Uterus (tissue), 3 donors: ENCODE measurements at regions not wholly inside any gene's neighbourhood (a gene's known extent, or its start where the extent isn't known, plus 50 kb on each side); places are given as distances from the start of the nearest gene placed in this dataset.

Experiments
- DNase-seq, 2 donors: peaks; one replicate each; pipeline ENCODE4 v3.0.0-alpha.2; 2019 to 2020
- H3K27ac ChIP-seq, 2 donors: fragments of 200-600 bp; sonication (generic); 1 replicate in 1 of 2; 2 replicates in 1 of 2; pipeline ENCODE4 v1.5.1; 2016 to 2018
- H3K27me3 ChIP-seq, 2 donors: fragments of 200-600 bp; sonication (generic); one replicate each; pipeline ENCODE4 v1.5.1; 2018 to 2019; ENCODE audit warnings: control low read depth in 1 of 2
- H3K36me3 ChIP-seq, 2 donors: fragments of 200-600 bp; sonication (generic); one replicate each; pipeline ENCODE4 v1.5.1; 2019; ENCODE audit warnings: control low read depth in 1 of 2
- H3K4me1 ChIP-seq, 2 donors: fragments of 200-600 bp; sonication (generic); one replicate each; pipeline ENCODE4 v1.5.1; 2018 to 2019; ENCODE audit warnings: control low read depth in 1 of 2
- H3K4me3 ChIP-seq, 2 donors: fragments of 200-600 bp; sonication (generic); 1 replicate in 1 of 2; 2 replicates in 1 of 2; pipeline ENCODE4 v1.5.1; 2018 to 2019; ENCODE audit warnings: mild to moderate bottlenecking in 1 of 2
- H3K9me3 ChIP-seq, 2 donors: fragments of 200-600 bp; sonication (generic); one replicate each; pipeline ENCODE4 v1.5.1; 2019; ENCODE audit warnings: control low read depth in 1 of 2
- CTCF ChIP-seq, 4 experiments: fragments of 200-600 bp in 2 of 4; fragments of 450-650 bp in 2 of 4; sonication (generic) in 2 of 4; IDR thresholded peaks; one replicate each; pipeline ENCODE4 v1.5.1; 2016 to 2019; ENCODE audit warnings: antibody characterized with exemption in 4 of 4, mild to moderate bottlenecking in 2 of 4, moderate library complexity in 1 of 4
- POLR2A ChIP-seq, 2 donors: fragments of 450-650 bp; IDR thresholded peaks; one replicate each; pipeline ENCODE4 v1.6.1; 2016; ENCODE audit warnings: antibody characterized with exemption in 2 of 2, mild to moderate bottlenecking in 1 of 2, moderate library complexity in 1 of 2
- intact Hi-C: fragments of 100-400 bp; cut with DNase I; formaldehyde crosslinking; loops from one replicate; pipeline ENCODE4 v1.15.1; 2023; ENCODE audit warnings: low total_unique reads
- donor health status: DM: yes; HTN: yes; CAD: no.

DNA sequence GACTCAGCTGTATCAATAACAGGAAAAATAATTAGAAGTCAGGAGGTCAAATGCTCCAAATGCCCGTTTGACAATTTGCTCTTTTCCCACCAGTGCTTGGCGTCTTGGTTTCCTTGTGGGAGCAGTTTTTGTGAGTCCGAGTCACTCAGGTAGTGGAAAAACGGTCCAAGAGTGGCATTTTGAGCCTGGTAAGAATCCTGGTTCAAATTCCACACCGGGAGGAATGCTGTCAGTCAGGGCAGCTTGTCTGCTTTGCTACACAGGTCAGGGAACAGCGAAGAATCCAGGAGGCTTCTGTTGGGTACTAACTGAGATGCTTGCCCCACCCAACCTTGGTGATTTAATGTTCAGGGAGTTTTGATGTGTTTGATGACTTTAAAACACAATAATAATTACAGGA lies 209.5 kb downstream of the HERPUD2 start:
- TF ChIP-seq CTCF (IDR thresholded peaks at IDR 0.05), result no peak
- TF ChIP-seq POLR2A (IDR thresholded peaks at IDR 0.05), result no peak
- no peak overlapping the region for H3K27ac ChIP-seq
- intact Hi-C loops, result no loop called here
- no peaks in the 10 kb centered on the region for H3K27me3 ChIP-seq
- H3K36me3 ChIP-seq, result no peaks in the 10 kb centered on the region
- no peak overlapping the region for H3K4me3 ChIP-seq
- no peaks in the 10 kb centered on the region for H3K9me3 ChIP-seq
- no peak for DNase-seq
- H3K4me1 ChIP-seq, result no peaks in the 10 kb centered on the region

- no peak overlapping the region for H3K27ac ChIP-seq
- intact Hi-C loops, result no loop called here
- no peak for DNase-seq
- TF ChIP-seq CTCF (IDR thresholded peaks at IDR 0.05) (no peak), POLR2A (IDR thresholded peaks at IDR 0.05) (no peak)
- no peaks in the 10 kb centered on the region for H3K36me3 ChIP-seq
- H3K4me1 ChIP-seq, result no peaks in the 10 kb centered on the region
- no peak overlapping the region for H3K4me3 ChIP-seq
- H3K27me3 ChIP-seq, result no peaks in the 10 kb centered on the region
- H3K9me3 ChIP-seq, result no peaks in the 10 kb centered on the region
These were observed 211.4 kb downstream of the HERPUD2 start for GRCh38 chr7:35483568-35483967.

DNA sequence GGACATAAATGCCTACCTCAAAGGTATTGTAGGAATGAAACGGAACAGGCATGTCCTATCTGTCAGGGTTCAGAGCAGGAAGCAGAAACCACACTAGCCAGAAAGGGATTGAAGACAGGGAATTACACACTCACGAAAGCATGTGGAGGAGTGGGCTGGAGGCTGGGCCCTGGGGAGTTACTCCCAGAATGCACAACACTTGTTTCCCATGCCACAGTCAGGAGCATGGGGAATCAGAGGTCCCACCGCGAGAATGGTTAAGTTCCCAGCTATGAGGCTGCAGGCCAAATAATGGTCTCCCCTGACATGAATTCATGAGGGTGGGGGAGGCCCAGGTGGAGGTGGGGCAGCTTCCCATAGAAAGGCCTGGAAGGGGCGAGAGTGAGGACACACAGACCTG lies 212.7 kb downstream of the HERPUD2 start:
- Histone ChIP-seq H3K4me3 (no peak overlapping the region), H3K9me3 (no peaks in the 10 kb centered on the region), H3K27me3 (no peaks in the 10 kb centered on the region), H3K36me3 (no peaks in the 10 kb centered on the region), H3K27ac (no peak overlapping the region), H3K4me1 (no peaks in the 10 kb centered on the region)
- TF ChIP-seq CTCF (IDR thresholded peaks at IDR 0.05) (no peak), POLR2A (IDR thresholded peaks at IDR 0.05) (no peak)
- no peak for DNase-seq
- intact Hi-C loops, result no loop called here

DNA sequence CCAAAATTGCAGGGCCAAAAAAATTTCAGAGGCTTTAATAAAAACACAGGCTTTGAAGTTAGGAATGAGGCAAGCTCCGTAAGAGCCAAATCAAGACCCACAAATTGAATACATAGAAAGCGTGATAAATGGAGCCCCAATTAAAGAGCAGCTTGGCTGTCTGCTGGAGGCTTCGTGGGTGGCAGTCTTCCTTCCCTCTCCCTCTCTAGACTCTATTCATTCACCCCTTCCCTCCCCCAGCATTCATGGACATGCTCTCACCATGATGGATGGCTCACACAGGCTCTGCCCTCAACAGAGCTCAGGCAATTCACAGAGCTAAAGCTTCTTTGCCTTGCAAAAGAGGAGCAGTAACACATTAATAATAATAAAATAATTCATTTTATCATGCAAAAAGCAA lies 214.1 kb downstream of the HERPUD2 start:
- H3K4me3 ChIP-seq, result no peak overlapping the region
- H3K9me3 ChIP-seq, result no peaks in the 10 kb centered on the region
- H3K36me3 ChIP-seq, result no peaks in the 10 kb centered on the region
- intact Hi-C loops, result no loop called here
- H3K4me1 ChIP-seq, result no peaks in the 10 kb centered on the region
- TF ChIP-seq CTCF (IDR thresholded peaks at IDR 0.05) (no peak), POLR2A (IDR thresholded peaks at IDR 0.05) (no peak)
- no peak for DNase-seq
- H3K27ac ChIP-seq, result no peak overlapping the region
- H3K27me3 ChIP-seq, result no peaks in the 10 kb centered on the region

DNA sequence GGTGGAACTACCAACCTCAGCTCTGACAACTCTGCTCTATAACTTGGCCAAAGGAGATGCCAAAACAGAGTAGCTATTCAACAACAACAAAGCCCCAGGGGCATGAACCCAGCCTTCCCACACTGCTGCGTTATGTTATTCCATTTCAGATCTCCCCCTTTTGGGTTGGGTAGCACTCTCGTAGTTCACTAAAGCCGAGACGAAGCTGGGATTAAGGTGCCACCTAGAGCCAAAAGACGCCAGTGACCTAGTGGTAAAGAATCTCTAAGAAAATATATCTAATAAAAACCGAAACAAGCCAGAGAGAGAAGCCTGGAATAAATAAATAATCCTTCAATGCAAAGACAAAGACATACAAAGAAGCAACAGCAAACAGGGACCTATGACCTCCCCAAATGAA lies 217.3 kb downstream of the HERPUD2 start:
- intact Hi-C loops, result no loop called here

More for the DNA sequence above, 217.3 kb downstream of the HERPUD2 start:
- TF ChIP-seq POLR2A (IDR thresholded peaks at IDR 0.05) (no peak), CTCF (IDR thresholded peaks at IDR 0.05) (no peak)
- Histone ChIP-seq H3K4me1 (no peaks in the 10 kb centered on the region), H3K4me3 (no peak overlapping the region), H3K36me3 (no peaks in the 10 kb centered on the region), H3K27ac (no peak overlapping the region), H3K9me3 (no peaks in the 10 kb centered on the region), H3K27me3 (no peaks in the 10 kb centered on the region)
- DNase-seq, result no peak
